ENCODE measurements at regions not wholly inside any gene's neighbourhood (a gene's known extent, or its start where the extent isn't known, plus 50 kb on each side); places are given as distances from the start of the nearest gene placed in this dataset.

GRCh38 chr3:164488893-164489292 lies 589.4 kb downstream of the SI start:
- RAD21 ChIA-PET (ENCODE audit: low non-redundant PET in 1 of 2, low total read pairs in 2 of 2, uncharacterized antibody in 2 of 2, unreplicated experiment in 2 of 2) = no interaction called here
- no peak overlapping the region for H3K27ac ChIP-seq (ENCODE audit: low read depth, low read length)
- no peaks in the 10 kb centered on the region for H3K36me3 ChIP-seq (ENCODE audit: control insufficient read depth in 1 of 2, insufficient read depth in 2 of 2, low read length in 2 of 2)
- H3K4me3 ChIP-seq (replicated peaks in 1 of 2; ENCODE audit: low read depth in 1 of 2, low read length in 2 of 2) = no peak overlapping the region
- POLR2A ChIA-PET = no interaction called here
- no peaks in the 10 kb centered on the region for H3K27me3 ChIP-seq (ENCODE audit: insufficient read depth, low read length)
- no TSS peak for BruUV-seq (replicated peaks)
- H3K9me3 ChIP-seq (ENCODE audit: control insufficient read depth in 1 of 2, insufficient read depth in 1 of 2, low read depth in 1 of 2, low read length in 2 of 2) = no peaks in the 10 kb centered on the region
- H3K9me2 ChIP-seq (ENCODE audit: insufficient read depth) = no peaks in the 10 kb centered on the region
- H2AFZ ChIP-seq (ENCODE audit: low read depth, low read length, poor library complexity, severe bottlenecking) = no peak overlapping the region
- TF ChIP-seq EGR1 (IDR thresholded peaks at IDR 0.05; ENCODE audit: low read depth) (no peak), CTCF (IDR thresholded peaks at IDR 0.05 in 2 of 3, conservative IDR thresholded peaks at IDR 0.05 in 1 of 3; ENCODE audit: borderline replicate concordance in 1 of 3, insufficient read depth in 1 of 3, low read depth in 2 of 3, low read length in 2 of 3) (no peak)
- no peak overlapping the region for H3K4me2 ChIP-seq (ENCODE audit: low read length)
- H3K4me1 ChIP-seq (ENCODE audit: control insufficient read depth in 1 of 2, insufficient read depth in 2 of 2, low read length in 2 of 2) = no peaks in the 10 kb centered on the region
- intact Hi-C loops (cut with micrococcal nuclease) = no loop called here
- H3K9ac ChIP-seq (ENCODE audit: low read length) = no peak overlapping the region
- H4K20me1 ChIP-seq (ENCODE audit: insufficient read depth) = no peaks in the 10 kb centered on the region
- DNase-seq (ENCODE audit: low read depth, low spot score) (no peak), ATAC-seq (no peak)
- CTCF ChIA-PET = no interaction called here
- no peaks in the 10 kb centered on the region for H3K79me2 ChIP-seq (ENCODE audit: insufficient read depth, low read length)

GRCh38 chr3:164486150-164486549 lies 592.1 kb downstream of the SI start:
- ATAC-seq = no peak
- no peaks in the 10 kb centered on the region for H3K4me1 ChIP-seq (ENCODE audit: control insufficient read depth in 1 of 2, insufficient read depth in 2 of 2, low read length in 2 of 2)
- no peaks in the 10 kb centered on the region for H3K9me3 ChIP-seq (ENCODE audit: control insufficient read depth in 1 of 2, insufficient read depth in 1 of 2, low read depth in 1 of 2, low read length in 2 of 2)
- POLR2A ChIA-PET = no interaction called here
- CTCF ChIA-PET = no interaction called here
- no peaks in the 10 kb centered on the region for H3K36me3 ChIP-seq (ENCODE audit: control insufficient read depth in 1 of 2, insufficient read depth in 2 of 2, low read length in 2 of 2)
- DNase-seq (ENCODE audit: low read depth, low spot score) = no peak
- H2AFZ ChIP-seq (ENCODE audit: low read depth, low read length, poor library complexity, severe bottlenecking) = no peak overlapping the region
- no peak overlapping the region for H3K4me3 ChIP-seq (replicated peaks in 1 of 2; ENCODE audit: low read depth in 1 of 2, low read length in 2 of 2)
- no peak overlapping the region for H3K4me2 ChIP-seq (ENCODE audit: low read length)
- H3K27ac ChIP-seq (ENCODE audit: low read depth, low read length) = no peak overlapping the region
- H3K27me3 ChIP-seq (ENCODE audit: insufficient read depth, low read length) = no peaks in the 10 kb centered on the region
- no TSS peak for BruUV-seq (replicated peaks)
- RAD21 ChIA-PET (ENCODE audit: low non-redundant PET in 1 of 2, low total read pairs in 2 of 2, uncharacterized antibody in 2 of 2, unreplicated experiment in 2 of 2) = no interaction called here
- no peaks in the 10 kb centered on the region for H3K79me2 ChIP-seq (ENCODE audit: insufficient read depth, low read length)
- no peaks in the 10 kb centered on the region for H3K9me2 ChIP-seq (ENCODE audit: insufficient read depth)
- no peaks in the 10 kb centered on the region for H4K20me1 ChIP-seq (ENCODE audit: insufficient read depth)
- TF ChIP-seq SRF (IDR thresholded peaks at IDR 0.05; ENCODE audit: low read depth) (no peak), REST (IDR thresholded peaks at IDR 0.05; ENCODE audit: low read depth) (no peak), POLR2AphosphoS5 (IDR thresholded peaks at IDR 0.05; ENCODE audit: low read depth, low read length) (no peak), POLR2A (IDR thresholded peaks at IDR 0.05; ENCODE audit: borderline replicate concordance, extremely low read depth, insufficient read depth, insufficient read length) (no peak), EGR1 (IDR thresholded peaks at IDR 0.05; ENCODE audit: low read depth) (no peak)
- H3K9ac ChIP-seq (ENCODE audit: low read length) = no peak overlapping the region
- intact Hi-C loops (cut with micrococcal nuclease) = no loop called here

Data from HCT116 (cell line).